Thyroid gland (tissue), 4 donors: ENCODE measurements at regions not wholly inside any gene's neighbourhood (a gene's known extent, or its start where the extent isn't known, plus 50 kb on each side); places are given as distances from the start of the nearest gene placed in this dataset.

Experiments used
- DNase-seq, 2 donors: peaks; one replicate each; pipeline ENCODE4 v3.0.0-alpha.2; 2019
- H3K27ac ChIP-seq, 3 donors: fragments of 200-600 bp; sonication (generic); 1 replicate in 2 of 3; 2 replicates in 1 of 3; pipeline ENCODE4 v1.5.1; 2016 to 2019; ENCODE audit warnings: mild to moderate bottlenecking in 1 of 3, moderate library complexity in 1 of 3
- H3K27me3 ChIP-seq: fragments of 200-600 bp; sonication (generic); one replicate; pipeline ENCODE4 v1.5.1; 2019
- H3K36me3 ChIP-seq, 2 donors: fragments of 200-600 bp; sonication (generic); one replicate each; pipeline ENCODE4 v1.5.1; 2016 to 2019
- H3K4me1 ChIP-seq, 2 donors: fragments of 200-600 bp; sonication (generic); one replicate each; pipeline ENCODE4 v1.5.1; 2017 to 2019
- H3K4me3 ChIP-seq, 3 donors: fragments of 200-600 bp; sonication (generic); replicated peaks in 1 of 3; 1 replicate in 2 of 3; 2 replicates in 1 of 3; pipeline ENCODE4 v1.5.1; 2016; ENCODE audit warnings: mild to moderate bottlenecking in 1 of 3
- H3K9me3 ChIP-seq: fragments of 200-600 bp; sonication (generic); one replicate; pipeline ENCODE4 v1.5.1; 2017
- CTCF ChIP-seq, 6 experiments: fragments of 200-600 bp in 3 of 6; fragments of 450-650 bp in 3 of 6; sonication (generic) in 3 of 6; IDR thresholded peaks; one replicate each; pipeline ENCODE4 v1.5.1; 2016 to 2019; ENCODE audit warnings: antibody characterized with exemption in 6 of 6, mild to moderate bottlenecking in 2 of 6, inconsistent platforms in 1 of 6, moderate library complexity in 1 of 6
- POLR2A ChIP-seq, 2 donors: fragments of 450-650 bp; IDR thresholded peaks; one replicate each; pipeline ENCODE4 v1.6.1; 2017; ENCODE audit warnings: antibody characterized with exemption in 2 of 2, mild to moderate bottlenecking in 2 of 2, moderate library complexity in 1 of 2
- WGBS, 2 donors: methylation state at CpG; one replicate each; pipeline ENCODE4 v1.1.5; 2017; 5-methylcytosine and 5-hydroxymethylcytosine counted together
- intact Hi-C: fragments of 100-400 bp; cut with DNase I; formaldehyde crosslinking; loops from one replicate; pipeline ENCODE4 v1.15.1; 2023

- peaks cover 10% of the 10 kb centered on the region in 2 donors for H3K4me1 ChIP-seq
- no peak overlapping the region for H3K27ac ChIP-seq
- no peaks in the 10 kb centered on the region for H3K36me3 ChIP-seq
- DNase-seq, result no peak
- no peak overlapping the region for H3K4me3 ChIP-seq
- intact Hi-C loops, result no loop called here
- TF ChIP-seq CTCF (IDR thresholded peaks at IDR 0.05) (no peak), POLR2A (IDR thresholded peaks at IDR 0.05) (no peak)
- WGBS, 2 donors, result 65 to 80% methylated on average over 1 of the region's 1 CpG
- no peaks in the 10 kb centered on the region for H3K9me3 ChIP-seq
- no peaks in the 10 kb centered on the region for H3K27me3 ChIP-seq
Measured at GRCh38 chr10:62459072-62459471, 84.9 kb downstream of the ZNF365 start.

- no peak for DNase-seq
- no peaks in the 10 kb centered on the region for H3K9me3 ChIP-seq
- WGBS, 2 donors, result 95 to 96% methylated on average over 3 of the region's 3 CpGs
- no peak overlapping the region for H3K4me3 ChIP-seq
- no peaks in the 10 kb centered on the region for H3K36me3 ChIP-seq
- TF ChIP-seq POLR2A (IDR thresholded peaks at IDR 0.05), result no peak
- TF ChIP-seq CTCF (IDR thresholded peaks at IDR 0.05), result no peak
- no peak overlapping the region for H3K27ac ChIP-seq
- H3K27me3 ChIP-seq, result no peaks in the 10 kb centered on the region
- H3K4me1 ChIP-seq, result peaks cover 7 to 9% of the 10 kb centered on the region in 2 donors
- intact Hi-C loops, result no loop called here
Measured at GRCh38 chr10:62459500-62459899, 85.3 kb downstream of the ZNF365 start.

- TF ChIP-seq POLR2A (IDR thresholded peaks at IDR 0.05) (no peak), CTCF (IDR thresholded peaks at IDR 0.05) (no peak)
- H3K9me3 ChIP-seq, result no peaks in the 10 kb centered on the region
- H3K4me3 ChIP-seq, result no peak overlapping the region
- intact Hi-C loops, result no loop called here
- H3K27ac ChIP-seq, result no peak overlapping the region
- H3K36me3 ChIP-seq, result no peaks in the 10 kb centered on the region
- no peak for DNase-seq
- H3K27me3 ChIP-seq, result no peaks in the 10 kb centered on the region
- WGBS, 2 donors, result 89% methylated on average over 2 of the region's 2 CpGs
- H3K4me1 ChIP-seq, result no peaks in the 10 kb centered on the region
Measured at GRCh38 chr10:62460393-62460792, 86.2 kb downstream of the ZNF365 start.

- intact Hi-C loops, result no loop called here
- H3K27ac ChIP-seq, result no peak overlapping the region
- no peaks in the 10 kb centered on the region for H3K27me3 ChIP-seq
- no peak overlapping the region for H3K4me3 ChIP-seq
- 83 to 91% methylated on average over 7 to 8 of the region's 8 CpGs for WGBS, 2 donors
- H3K4me1 ChIP-seq, result no peaks in the 10 kb centered on the region
- no peaks in the 10 kb centered on the region for H3K36me3 ChIP-seq
- H3K9me3 ChIP-seq, result no peaks in the 10 kb centered on the region
- no peak for DNase-seq
- TF ChIP-seq CTCF (IDR thresholded peaks at IDR 0.05), result no peak
- TF ChIP-seq POLR2A (IDR thresholded peaks at IDR 0.05), result no peak
Measured at GRCh38 chr10:62461120-62461519, 87.0 kb downstream of the ZNF365 start.

GRCh38 chr10:62462461-62462860, 88.3 kb downstream of the ZNF365 start:
- Histone ChIP-seq H3K27ac (no peak overlapping the region), H3K27me3 (no peaks in the 10 kb centered on the region), H3K36me3 (no peaks in the 10 kb centered on the region), H3K9me3 (no peaks in the 10 kb centered on the region), H3K4me1 (no peaks in the 10 kb centered on the region), H3K4me3 (no peak overlapping the region)
- no peak for DNase-seq
- TF ChIP-seq CTCF (IDR thresholded peaks at IDR 0.05) (no peak), POLR2A (IDR thresholded peaks at IDR 0.05) (no peak)
- intact Hi-C loops, result no loop called here
- WGBS, 2 donors, result 71 to 100% methylated on average over 1 of the region's 1 CpG
